HepG2 (cell line): ENCODE measurements at regions not wholly inside any gene's neighbourhood (a gene's known extent, or its start where the extent isn't known, plus 50 kb on each side); places are given as distances from the start of the nearest gene placed in this dataset.
A peak's percentile ranks its signal among the peaks of the same experiment; 100 is the strongest.

Experiments
- ARID3A ChIP-seq: IDR thresholded peaks from 2 replicates; pipeline ENCODE4 v1.6.1; 2012; ENCODE audit warnings: low read depth, low read length, improper control_type of control experiment
- BCL6 ChIP-seq: IDR thresholded peaks from 2 replicates; pipeline ENCODE4 v1.6.1; 2016; ENCODE audit warnings: missing genetic modification reagents, missing compliant biosample characterization
- CSRNP2 ChIP-seq: sonication (generic); formaldehyde crosslinking; conservative IDR thresholded peaks from 2 replicates; pipeline ENCODE4 v1.8.0; 2022; ENCODE audit warnings: low read depth, missing genetic modification reagents
- EP300 ChIP-seq, 3 experiments: sonication (generic) in 1 of 3; formaldehyde crosslinking in 1 of 3; IDR thresholded peaks; 2 replicates each; pipeline versions ENCODE4 v1.5.1 to v1.6.1; 2011 to 2020; ENCODE audit warnings: low read depth in 2 of 3, low read length in 2 of 3, borderline replicate concordance in 1 of 3, improper control_type of control experiment in 1 of 3, mild to moderate bottlenecking in 1 of 3, missing genetic modification reagents in 1 of 3, moderate library complexity in 1 of 3
- FOXJ3 ChIP-seq: sonication (generic); formaldehyde crosslinking; IDR thresholded peaks from 2 replicates; pipeline ENCODE4 v1.4.0; 2020; ENCODE audit warnings: missing genetic modification reagents, mild to moderate bottlenecking, borderline replicate concordance
- GATAD2A ChIP-seq: IDR thresholded peaks from 2 replicates; pipeline ENCODE4 v1.6.1; 2016
- HCFC1 ChIP-seq: fragments of 150-350 bp; IDR thresholded peaks from 2 replicates; pipeline ENCODE4 v1.6.1; 2014; ENCODE audit warnings: low read depth, low read length
- HDAC2 ChIP-seq: sonication (generic); formaldehyde crosslinking; IDR thresholded peaks from 2 replicates; pipeline ENCODE4 v1.4.0; 2020; ENCODE audit warnings: missing genetic modification reagents
- HMGA1 ChIP-seq: sonication (generic); formaldehyde crosslinking; conservative IDR thresholded peaks from 2 replicates; pipeline ENCODE4 v1.4.0; 2020; ENCODE audit warnings: missing genetic modification reagents
- HNRNPUL1 ChIP-seq: fragments of 200-400 bp; formaldehyde crosslinking; IDR thresholded peaks from 2 replicates; pipeline ENCODE4 v1.6.1; 2017; ENCODE audit warnings: low read depth, mild to moderate bottlenecking, low read length, moderate library complexity
- KLF13 ChIP-seq: sonication (generic); formaldehyde crosslinking; IDR thresholded peaks from 2 replicates; pipeline ENCODE4 v1.4.0; 2020; ENCODE audit warnings: mild to moderate bottlenecking, missing genetic modification reagents
- KLF16 ChIP-seq, 2 experiments: sonication (generic) in 1 of 2; formaldehyde crosslinking in 1 of 2; IDR thresholded peaks; 2 replicates each; pipeline versions ENCODE4 v1.6.1 to v1.8.0; 2016 to 2023; ENCODE audit warnings: missing genetic modification reagents in 2 of 2, missing compliant biosample characterization in 1 of 2
- KLF9 ChIP-seq: IDR thresholded peaks from 2 replicates; pipeline ENCODE4 v1.6.1; 2016; ENCODE audit warnings: low read depth
- MAFF ChIP-seq: IDR thresholded peaks from 2 replicates; pipeline ENCODE4 v1.6.1; 2011; ENCODE audit warnings: low read depth, low read length, improper control_type of control experiment
- MTA3 ChIP-seq: sonication (generic); formaldehyde crosslinking; IDR thresholded peaks from 2 replicates; pipeline ENCODE4 v1.4.0; 2020; ENCODE audit warnings: missing genetic modification reagents
- NFE2L1 ChIP-seq: sonication (generic); formaldehyde crosslinking; IDR thresholded peaks from 2 replicates; pipeline ENCODE4 v1.4.0; 2020; ENCODE audit warnings: missing genetic modification reagents, mild to moderate bottlenecking, borderline replicate concordance
- NFKB2 ChIP-seq: sonication (generic); formaldehyde crosslinking; IDR thresholded peaks from 2 replicates; pipeline ENCODE4 v1.4.0; 2020; ENCODE audit warnings: missing genetic modification reagents, borderline replicate concordance
- NKX3-1 ChIP-seq: sonication (generic); formaldehyde crosslinking; IDR thresholded peaks from 2 replicates; pipeline ENCODE4 v1.5.0; 2020; ENCODE audit warnings: missing genetic modification reagents
- TAF15 ChIP-seq: fragments of 200-400 bp; formaldehyde crosslinking; IDR thresholded peaks from one replicate; pipeline ENCODE4 v1.6.1; 2018; ENCODE audit warnings: mild to moderate bottlenecking, low read depth, low read length; ENCODE audit not compliant: poor library complexity, severe bottlenecking
- THAP11 ChIP-seq: IDR thresholded peaks from 2 replicates; pipeline ENCODE4 v1.6.1; 2016; ENCODE audit warnings: missing biosample characterization, missing genetic modification reagents
- ZNF317 ChIP-seq: sonication (generic); formaldehyde crosslinking; IDR thresholded peaks from 2 replicates; pipeline ENCODE4 v1.5.0; 2020; ENCODE audit warnings: mild to moderate bottlenecking, missing genetic modification reagents
- ZNF616 ChIP-seq: sonication (generic); formaldehyde crosslinking; IDR thresholded peaks from 2 replicates; pipeline ENCODE4 v1.5.0; 2020; ENCODE audit warnings: low read depth, mild to moderate bottlenecking, missing genetic modification reagents
- ZNF772 ChIP-seq: sonication (generic); formaldehyde crosslinking; IDR thresholded peaks from 2 replicates; pipeline ENCODE4 v1.5.0; 2020; ENCODE audit warnings: mild to moderate bottlenecking, missing genetic modification reagents
- TF ChIP-seq, protein P1 (sequence below): sonication (generic); formaldehyde crosslinking; IDR thresholded peaks from 2 replicates; pipeline ENCODE4 v1.4.0; 2020; ENCODE audit warnings: missing genetic modification reagents, borderline replicate concordance
- TF ChIP-seq, protein P2 (sequence below): sonication (generic); formaldehyde crosslinking; IDR thresholded peaks from 2 replicates; pipeline ENCODE4 v1.4.0; 2020; ENCODE audit warnings: missing genetic modification reagents

DNA sequence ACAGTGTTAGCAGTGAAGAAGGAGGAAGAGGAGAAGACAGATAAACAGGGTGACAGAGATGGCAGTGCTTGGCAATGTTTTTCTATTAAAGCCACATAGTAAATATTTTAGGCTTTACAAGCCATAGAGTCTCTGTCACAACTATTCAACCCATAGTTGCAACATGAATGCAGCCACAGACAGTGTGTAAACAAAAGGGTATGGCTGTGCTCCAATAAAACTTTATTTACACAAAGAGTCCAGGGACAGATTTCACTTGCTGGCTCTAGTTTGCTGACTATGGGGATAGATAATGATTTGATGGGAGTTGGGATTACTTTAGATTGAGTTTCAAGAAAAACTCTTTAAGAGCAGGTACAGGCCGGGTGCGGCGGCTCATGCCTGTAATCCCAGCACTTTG is 224.8 kb upstream of the SEMA6A start (continued):
- TF ChIP-seq HMGA1 (CRISPR knock-in tag), result no peak
- TF ChIP-seq, protein P1, sequence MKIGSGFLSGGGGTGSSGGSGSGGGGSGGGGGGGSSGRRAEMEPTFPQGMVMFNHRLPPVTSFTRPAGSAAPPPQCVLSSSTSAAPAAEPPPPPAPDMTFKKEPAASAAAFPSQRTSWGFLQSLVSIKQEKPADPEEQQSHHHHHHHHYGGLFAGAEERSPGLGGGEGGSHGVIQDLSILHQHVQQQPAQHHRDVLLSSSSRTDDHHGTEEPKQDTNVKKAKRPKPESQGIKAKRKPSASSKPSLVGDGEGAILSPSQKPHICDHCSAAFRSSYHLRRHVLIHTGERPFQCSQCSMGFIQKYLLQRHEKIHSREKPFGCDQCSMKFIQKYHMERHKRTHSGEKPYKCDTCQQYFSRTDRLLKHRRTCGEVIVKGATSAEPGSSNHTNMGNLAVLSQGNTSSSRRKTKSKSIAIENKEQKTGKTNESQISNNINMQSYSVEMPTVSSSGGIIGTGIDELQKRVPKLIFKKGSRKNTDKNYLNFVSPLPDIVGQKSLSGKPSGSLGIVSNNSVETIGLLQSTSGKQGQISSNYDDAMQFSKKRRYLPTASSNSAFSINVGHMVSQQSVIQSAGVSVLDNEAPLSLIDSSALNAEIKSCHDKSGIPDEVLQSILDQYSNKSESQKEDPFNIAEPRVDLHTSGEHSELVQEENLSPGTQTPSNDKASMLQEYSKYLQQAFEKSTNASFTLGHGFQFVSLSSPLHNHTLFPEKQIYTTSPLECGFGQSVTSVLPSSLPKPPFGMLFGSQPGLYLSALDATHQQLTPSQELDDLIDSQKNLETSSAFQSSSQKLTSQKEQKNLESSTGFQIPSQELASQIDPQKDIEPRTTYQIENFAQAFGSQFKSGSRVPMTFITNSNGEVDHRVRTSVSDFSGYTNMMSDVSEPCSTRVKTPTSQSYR (CRISPR knock-in tag), result no peak
- TF ChIP-seq ZNF317, result peak; percentile 90
- no peak for TF ChIP-seq NFKB2 (CRISPR knock-in tag)
- TF ChIP-seq MAFF, result peak; percentile 24; the same call in 1 of the 2 replicates
- TF ChIP-seq KLF13 (CRISPR knock-in tag), result no peak
- no peak for TF ChIP-seq ZNF772 (CRISPR knock-in tag)
- TF ChIP-seq BCL6, result peak; percentile 57; the same call in 1 of the 2 replicates
- no peak for TF ChIP-seq HDAC2 (CRISPR knock-in tag)
- no peak for TF ChIP-seq TAF15
- no peak for TF ChIP-seq NFE2L1
- 0 out of 4 replicates have a peak, but pooled peaks of 1 of the 2 experiments have one; percentile 11 for TF ChIP-seq EP300 (IDR thresholded peaks at IDR 0.05; ENCODE audit: low read depth in 2 of 2, low read length in 2 of 2)
- TF ChIP-seq EP300 (CRISPR knock-in tag; IDR thresholded peaks at IDR 0.05; ENCODE audit: borderline replicate concordance), result no peak
- no peak for TF ChIP-seq MTA3 (CRISPR knock-in tag)
- no peak for TF ChIP-seq HNRNPUL1
- no peak for TF ChIP-seq NKX3-1
- TF ChIP-seq KLF16 (CRISPR knock-in tag; IDR thresholded peaks at IDR 0.05), result 0 out of 4 replicates have a peak, but pooled peaks of 1 of the 2 experiments have one; percentile 24
- 0 out of 2 replicates have a peak, but pooled peaks have one; percentile 16 for TF ChIP-seq ARID3A
- TF ChIP-seq THAP11 (CRISPR knock-in tag), result peak; percentile 57; the same call in 1 of the 2 replicates
- TF ChIP-seq FOXJ3 (CRISPR knock-in tag), result peak; percentile 37; the same call in 1 of the 2 replicates
- TF ChIP-seq, protein P2, sequence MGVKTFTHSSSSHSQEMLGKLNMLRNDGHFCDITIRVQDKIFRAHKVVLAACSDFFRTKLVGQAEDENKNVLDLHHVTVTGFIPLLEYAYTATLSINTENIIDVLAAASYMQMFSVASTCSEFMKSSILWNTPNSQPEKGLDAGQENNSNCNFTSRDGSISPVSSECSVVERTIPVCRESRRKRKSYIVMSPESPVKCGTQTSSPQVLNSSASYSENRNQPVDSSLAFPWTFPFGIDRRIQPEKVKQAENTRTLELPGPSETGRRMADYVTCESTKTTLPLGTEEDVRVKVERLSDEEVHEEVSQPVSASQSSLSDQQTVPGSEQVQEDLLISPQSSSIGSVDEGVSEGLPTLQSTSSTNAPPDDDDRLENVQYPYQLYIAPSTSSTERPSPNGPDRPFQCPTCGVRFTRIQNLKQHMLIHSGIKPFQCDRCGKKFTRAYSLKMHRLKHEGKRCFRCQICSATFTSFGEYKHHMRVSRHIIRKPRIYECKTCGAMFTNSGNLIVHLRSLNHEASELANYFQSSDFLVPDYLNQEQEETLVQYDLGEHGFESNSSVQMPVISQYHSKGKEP (CRISPR knock-in tag), result no peak
- no peak for TF ChIP-seq KLF9
- TF ChIP-seq GATAD2A (CRISPR knock-in tag), result peak; percentile 80
- TF ChIP-seq HCFC1, result no peak
- TF ChIP-seq CSRNP2 (CRISPR knock-in tag), result no peak
- TF ChIP-seq ZNF616 (CRISPR knock-in tag), result no peak
